Gastrocnemius medialis (tissue), 4 donors: ENCODE measurements at regions not wholly inside any gene's neighbourhood (a gene's known extent, or its start where the extent isn't known, plus 50 kb on each side); places are given as distances from the start of the nearest gene placed in this dataset.

Experiments used
- CTCF ChIP-seq, 5 experiments: fragments of 450-650 bp in 3 of 5; fragments of 200-600 bp in 2 of 5; sonication (generic) in 2 of 5; IDR thresholded peaks in 4 of 5; conservative IDR thresholded peaks in 1 of 5; 1 replicate in 4 of 5; 2 replicates in 1 of 5; pipeline ENCODE4 v1.5.1; 2016 to 2019; ENCODE audit warnings: antibody characterized with exemption in 5 of 5, mild to moderate bottlenecking in 3 of 5, moderate library complexity in 3 of 5
- POLR2A ChIP-seq, 2 donors: fragments of 450-650 bp; IDR thresholded peaks; one replicate each; pipeline ENCODE4 v1.6.1; 2017; ENCODE audit warnings: antibody characterized with exemption in 2 of 2, mild to moderate bottlenecking in 2 of 2, moderate library complexity in 2 of 2

GRCh38 chr13:99830931-99831330 is 140.6 kb downstream of the ZIC5 start:
- TF ChIP-seq CTCF (IDR thresholded peaks at IDR 0.05 in 4 of 5, conservative IDR thresholded peaks at IDR 0.05 in 1 of 5) (no peak), POLR2A (IDR thresholded peaks at IDR 0.05) (no peak)
